SK-N-SH (cell line): ENCODE measurements at regions not wholly inside any gene's neighbourhood (a gene's known extent, or its start where the extent isn't known, plus 50 kb on each side); places are given as distances from the start of the nearest gene placed in this dataset.

Source experiments
- CTCF ChIA-PET: fragments of 300-600, 350-600 bp; formaldehyde crosslinking; extraction: SDS; loops from one replicate; lab custom pipeline; 2021; lab: Yijun Ruan, JAX
- POLR2A ChIA-PET: fragments of 350-600 bp; sonication (Branson Sonifier 250); formaldehyde crosslinking; extraction: SDS; loops from one replicate; lab custom pipeline; 2020; ENCODE audit warnings: antibody characterized with exemption, inconsistent platforms; lab: Yijun Ruan, JAX
- DNase-seq: peaks from one replicate; pipeline ENCODE4 v3.0.0; 2012
- H2AFZ ChIP-seq: fragments of 200-600 bp; sonication (generic); 2 replicates; pipeline ENCODE4 v1.8.1; 2016; ENCODE audit warnings: antibody characterized with exemption, mild to moderate bottlenecking, low read depth
- H3F3A ChIP-seq: fragments of 200-600 bp; sonication (generic); replicated peaks from 2 replicates; pipeline ENCODE3; 2016; ENCODE audit warnings: antibody characterized with exemption, mild to moderate bottlenecking; ENCODE audit not compliant: insufficient read depth
- H3K27ac ChIP-seq, 2 experiments: fragments of 200-500 bp in 1 of 2; fragments of 200-600 bp in 1 of 2; sonication (Bioruptor generic) in 1 of 2; sonication (generic), shearing (Covaris generic) in 1 of 2; 2 replicates each; pipeline versions ENCODE4 v1.5.1 to v1.6.1; 2014 to 2016; ENCODE audit warnings: low read depth in 2 of 2, inconsistent platforms in 1 of 2, low read length in 1 of 2, mild to moderate bottlenecking in 1 of 2, mixed read lengths in 1 of 2
- H3K27me3 ChIP-seq: fragments of 200-600 bp; sonication (generic), shearing (Covaris generic); 2 replicates; pipeline ENCODE4 v1.6.1; 2016; ENCODE audit warnings: mixed run types; ENCODE audit not compliant: insufficient read depth
- H3K36me3 ChIP-seq, 2 experiments: fragments of 200-500 bp in 1 of 2; fragments of 200-600 bp in 1 of 2; sonication (Bioruptor generic) in 1 of 2; sonication (generic) in 1 of 2; replicated peaks in 1 of 2; 2 replicates each; pipeline versions ENCODE3 to v1.5.1; 2014 to 2016; ENCODE audit warnings: low read length in 1 of 2, mild to moderate bottlenecking in 1 of 2; ENCODE audit not compliant: insufficient read depth in 2 of 2, control insufficient read depth in 1 of 2
- H3K4me1 ChIP-seq, 2 experiments: fragments of 200-500 bp in 1 of 2; fragments of 200-600 bp in 1 of 2; sonication (Bioruptor generic) in 1 of 2; sonication (generic), shearing (Covaris generic) in 1 of 2; 2 replicates each; pipeline versions ENCODE4 v1.5.1 to v1.6.1; 2014 to 2016; ENCODE audit warnings: low read depth in 1 of 2, low read length in 1 of 2, mixed run types in 1 of 2; ENCODE audit not compliant: insufficient read depth in 2 of 2, control insufficient read depth in 1 of 2
- H3K4me2 ChIP-seq: fragments of 200-600 bp; sonication (generic), shearing (Covaris generic); 2 replicates; pipeline ENCODE4 v1.6.1; 2017; ENCODE audit warnings: mixed run types
- H3K4me3 ChIP-seq, 2 experiments: fragments of 200-500 bp in 1 of 2; fragments of 200-600 bp in 1 of 2; sonication (Bioruptor generic) in 1 of 2; sonication (generic), shearing (Covaris generic) in 1 of 2; 2 replicates each; pipeline versions ENCODE4 v1.5.1 to v1.8.1; 2014 to 2016; ENCODE audit warnings: low read depth in 2 of 2, inconsistent platforms in 1 of 2, low read length in 1 of 2, mild to moderate bottlenecking in 1 of 2, mixed read lengths in 1 of 2, moderate library complexity in 1 of 2
- H3K79me2 ChIP-seq: fragments of 200-600 bp; sonication (generic); 2 replicates; pipeline ENCODE4 v1.8.1; 2017; ENCODE audit warnings: mild to moderate bottlenecking; ENCODE audit not compliant: insufficient read depth
- H3K9ac ChIP-seq: fragments of 200-600 bp; sonication (generic); 2 replicates; pipeline ENCODE4 v1.6.1; 2017; ENCODE audit warnings: mixed run types
- H3K9me2 ChIP-seq: fragments of 200-600 bp; sonication (generic); 2 replicates; pipeline ENCODE4 v1.6.1; 2017; ENCODE audit warnings: mixed run types
- H3K9me3 ChIP-seq: fragments of 200-600 bp; sonication (generic); 2 replicates; pipeline ENCODE4 v1.6.1; 2017; ENCODE audit warnings: mixed run types, mild to moderate bottlenecking, moderate library complexity
- H4K20me1 ChIP-seq: fragments of 200-600 bp; sonication (generic); 2 replicates; pipeline ENCODE4 v1.6.1; 2017; ENCODE audit warnings: mild to moderate bottlenecking, mixed run types; ENCODE audit not compliant: insufficient read depth
- CHD2 ChIP-seq: fragments of 150-350 bp; IDR thresholded peaks from 2 replicates; pipeline ENCODE4 v1.6.1; 2018; ENCODE audit warnings: low read length; ENCODE audit not compliant: partially characterized antibody
- ELF1 ChIP-seq: IDR thresholded peaks from 2 replicates; pipeline ENCODE4 v1.4.0; 2012
- EP300 ChIP-seq, 2 experiments: IDR thresholded peaks; 2 replicates each; pipeline versions ENCODE4 v1.4.0 to v1.6.1; 2012; ENCODE audit warnings: borderline replicate concordance in 1 of 2, low read depth in 1 of 2, low read length in 1 of 2
- EZH2phosphoT487 ChIP-seq: fragments of 200-600 bp; sonication (generic); IDR thresholded peaks from 2 replicates; pipeline ENCODE4 v1.6.1; 2017; ENCODE audit warnings: low read depth, mixed run types, mild to moderate bottlenecking, antibody characterized with exemption, moderate library complexity, borderline replicate concordance
- FOSL2 ChIP-seq: IDR thresholded peaks from 2 replicates; pipeline ENCODE4 v1.4.0; 2012; ENCODE audit warnings: low read depth, mild to moderate bottlenecking, moderate library complexity, borderline replicate concordance
- GABPA ChIP-seq: IDR thresholded peaks from 2 replicates; pipeline ENCODE4 v1.4.0; 2012; ENCODE audit warnings: low read depth, mild to moderate bottlenecking
- JUND ChIP-seq: IDR thresholded peaks from 2 replicates; pipeline ENCODE4 v1.4.0; 2012
- MEF2A ChIP-seq: IDR thresholded peaks from 2 replicates; pipeline ENCODE4 v1.4.0; 2012; ENCODE audit warnings: low read depth, borderline replicate concordance
- POLR2AphosphoS5 ChIP-seq: IDR thresholded peaks from 2 replicates; pipeline ENCODE4 v1.6.1; 2012; ENCODE audit warnings: low read depth, low read length
- RCOR1 ChIP-seq: fragments of 150-350 bp; IDR thresholded peaks from 2 replicates; pipeline ENCODE4 v1.6.1; 2017; ENCODE audit warnings: antibody characterized with exemption, low read length
- RXRA ChIP-seq: IDR thresholded peaks from 2 replicates; pipeline ENCODE4 v1.4.0; 2012; ENCODE audit warnings: low read depth, mild to moderate bottlenecking, borderline replicate concordance
- SMC3 ChIP-seq: IDR thresholded peaks from 2 replicates; pipeline ENCODE4 v1.6.1; 2012; ENCODE audit warnings: low read depth, low read length, improper control_type of control experiment
- TCF12 ChIP-seq: IDR thresholded peaks from 2 replicates; pipeline ENCODE4 v1.4.0; 2012
- TEAD4 ChIP-seq: IDR thresholded peaks from 2 replicates; pipeline ENCODE4 v1.4.0; 2012; ENCODE audit warnings: mild to moderate bottlenecking, borderline replicate concordance; ENCODE audit not compliant: insufficient read depth
- YY1 ChIP-seq: IDR thresholded peaks from 2 replicates; pipeline ENCODE4 v1.4.0; 2012; ENCODE audit warnings: low read depth, mild to moderate bottlenecking
- WGBS: methylation state at CpG from one replicate; pipeline ENCODE4 v1.1.6; 2017; ENCODE audit warnings: low lambda C conversion rate; 5-methylcytosine and 5-hydroxymethylcytosine counted together
- TF ChIP-seq, protein P1 (sequence below): fragments of 150-350 bp; IDR thresholded peaks from 2 replicates; pipeline ENCODE4 v1.6.1; 2016; ENCODE audit warnings: mild to moderate bottlenecking, low read depth, low read length
- TF ChIP-seq, protein P2 (sequence below): IDR thresholded peaks from 2 replicates; pipeline ENCODE4 v1.6.1; 2012; ENCODE audit warnings: mild to moderate bottlenecking, low read depth, low read length, moderate library complexity
- TF ChIP-seq, protein P3 (sequence below): IDR thresholded peaks from 2 replicates; pipeline ENCODE4 v1.4.0; 2012; ENCODE audit warnings: low read depth
- TF ChIP-seq, protein P4 (sequence below): fragments of 200-600 bp; sonication (generic); IDR thresholded peaks from 2 replicates; pipeline ENCODE4 v1.6.1; 2017; ENCODE audit warnings: antibody characterized with exemption, mild to moderate bottlenecking, moderate library complexity

DNA sequence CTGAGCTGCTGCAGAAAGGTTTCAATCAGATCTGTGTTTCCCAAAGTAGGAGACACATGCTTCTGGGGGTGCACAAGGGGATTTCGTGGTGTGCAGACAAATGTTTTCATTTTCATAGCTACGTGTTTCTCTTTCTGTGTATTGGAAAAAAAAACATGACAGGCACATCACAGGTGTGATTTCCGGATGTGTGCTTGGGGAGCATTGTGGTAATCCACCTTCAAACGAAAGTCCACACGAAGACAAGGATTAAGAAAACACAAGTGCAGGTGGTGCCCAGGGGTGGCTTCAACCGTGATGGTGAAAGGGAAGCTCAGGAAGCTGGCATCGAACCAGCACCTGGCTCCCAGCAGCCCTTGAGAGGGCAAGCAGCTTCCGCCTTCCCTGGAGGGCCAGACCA is 164.6 kb upstream of the LINGO1 start:
- peaks cover 17% of the 10 kb centered on the region; the same call in 1 of the 2 replicates for H3K27me3 ChIP-seq
- CTCF ChIA-PET, result interaction anchor here (0.6 to 2.3 kb wide), 6 partner anchors 13 to 164 kb away, joined by 3 to 12 read pairs (median 4); no protein-coding TSS in a partner anchor
- POLR2A ChIA-PET, result no interaction called here
- no peak overlapping the region for H3K9ac ChIP-seq
- TF ChIP-seq FOSL2, result no peak
- no peak for TF ChIP-seq SMC3
- TF ChIP-seq, protein P1, sequence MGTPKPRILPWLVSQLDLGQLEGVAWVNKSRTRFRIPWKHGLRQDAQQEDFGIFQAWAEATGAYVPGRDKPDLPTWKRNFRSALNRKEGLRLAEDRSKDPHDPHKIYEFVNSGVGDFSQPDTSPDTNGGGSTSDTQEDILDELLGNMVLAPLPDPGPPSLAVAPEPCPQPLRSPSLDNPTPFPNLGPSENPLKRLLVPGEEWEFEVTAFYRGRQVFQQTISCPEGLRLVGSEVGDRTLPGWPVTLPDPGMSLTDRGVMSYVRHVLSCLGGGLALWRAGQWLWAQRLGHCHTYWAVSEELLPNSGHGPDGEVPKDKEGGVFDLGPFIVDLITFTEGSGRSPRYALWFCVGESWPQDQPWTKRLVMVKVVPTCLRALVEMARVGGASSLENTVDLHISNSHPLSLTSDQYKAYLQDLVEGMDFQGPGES, result no peak
- TF ChIP-seq, protein P2, sequence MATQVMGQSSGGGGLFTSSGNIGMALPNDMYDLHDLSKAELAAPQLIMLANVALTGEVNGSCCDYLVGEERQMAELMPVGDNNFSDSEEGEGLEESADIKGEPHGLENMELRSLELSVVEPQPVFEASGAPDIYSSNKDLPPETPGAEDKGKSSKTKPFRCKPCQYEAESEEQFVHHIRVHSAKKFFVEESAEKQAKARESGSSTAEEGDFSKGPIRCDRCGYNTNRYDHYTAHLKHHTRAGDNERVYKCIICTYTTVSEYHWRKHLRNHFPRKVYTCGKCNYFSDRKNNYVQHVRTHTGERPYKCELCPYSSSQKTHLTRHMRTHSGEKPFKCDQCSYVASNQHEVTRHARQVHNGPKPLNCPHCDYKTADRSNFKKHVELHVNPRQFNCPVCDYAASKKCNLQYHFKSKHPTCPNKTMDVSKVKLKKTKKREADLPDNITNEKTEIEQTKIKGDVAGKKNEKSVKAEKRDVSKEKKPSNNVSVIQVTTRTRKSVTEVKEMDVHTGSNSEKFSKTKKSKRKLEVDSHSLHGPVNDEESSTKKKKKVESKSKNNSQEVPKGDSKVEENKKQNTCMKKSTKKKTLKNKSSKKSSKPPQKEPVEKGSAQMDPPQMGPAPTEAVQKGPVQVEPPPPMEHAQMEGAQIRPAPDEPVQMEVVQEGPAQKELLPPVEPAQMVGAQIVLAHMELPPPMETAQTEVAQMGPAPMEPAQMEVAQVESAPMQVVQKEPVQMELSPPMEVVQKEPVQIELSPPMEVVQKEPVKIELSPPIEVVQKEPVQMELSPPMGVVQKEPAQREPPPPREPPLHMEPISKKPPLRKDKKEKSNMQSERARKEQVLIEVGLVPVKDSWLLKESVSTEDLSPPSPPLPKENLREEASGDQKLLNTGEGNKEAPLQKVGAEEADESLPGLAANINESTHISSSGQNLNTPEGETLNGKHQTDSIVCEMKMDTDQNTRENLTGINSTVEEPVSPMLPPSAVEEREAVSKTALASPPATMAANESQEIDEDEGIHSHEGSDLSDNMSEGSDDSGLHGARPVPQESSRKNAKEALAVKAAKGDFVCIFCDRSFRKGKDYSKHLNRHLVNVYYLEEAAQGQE, result no peak
- TF ChIP-seq, protein P3, sequence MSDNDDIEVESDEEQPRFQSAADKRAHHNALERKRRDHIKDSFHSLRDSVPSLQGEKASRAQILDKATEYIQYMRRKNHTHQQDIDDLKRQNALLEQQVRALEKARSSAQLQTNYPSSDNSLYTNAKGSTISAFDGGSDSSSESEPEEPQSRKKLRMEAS, result no peak
- no peak for TF ChIP-seq EZH2phosphoT487
- TF ChIP-seq, protein P4, sequence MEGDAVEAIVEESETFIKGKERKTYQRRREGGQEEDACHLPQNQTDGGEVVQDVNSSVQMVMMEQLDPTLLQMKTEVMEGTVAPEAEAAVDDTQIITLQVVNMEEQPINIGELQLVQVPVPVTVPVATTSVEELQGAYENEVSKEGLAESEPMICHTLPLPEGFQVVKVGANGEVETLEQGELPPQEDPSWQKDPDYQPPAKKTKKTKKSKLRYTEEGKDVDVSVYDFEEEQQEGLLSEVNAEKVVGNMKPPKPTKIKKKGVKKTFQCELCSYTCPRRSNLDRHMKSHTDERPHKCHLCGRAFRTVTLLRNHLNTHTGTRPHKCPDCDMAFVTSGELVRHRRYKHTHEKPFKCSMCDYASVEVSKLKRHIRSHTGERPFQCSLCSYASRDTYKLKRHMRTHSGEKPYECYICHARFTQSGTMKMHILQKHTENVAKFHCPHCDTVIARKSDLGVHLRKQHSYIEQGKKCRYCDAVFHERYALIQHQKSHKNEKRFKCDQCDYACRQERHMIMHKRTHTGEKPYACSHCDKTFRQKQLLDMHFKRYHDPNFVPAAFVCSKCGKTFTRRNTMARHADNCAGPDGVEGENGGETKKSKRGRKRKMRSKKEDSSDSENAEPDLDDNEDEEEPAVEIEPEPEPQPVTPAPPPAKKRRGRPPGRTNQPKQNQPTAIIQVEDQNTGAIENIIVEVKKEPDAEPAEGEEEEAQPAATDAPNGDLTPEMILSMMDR, result no peak
- no peak for TF ChIP-seq EP300 (IDR thresholded peaks at IDR 0.05; ENCODE audit: borderline replicate concordance in 1 of 2, low read depth in 1 of 2, low read length in 1 of 2)
- no peak for TF ChIP-seq JUND
- no peak for TF ChIP-seq GABPA
- TF ChIP-seq CHD2, result no peak
- TF ChIP-seq MEF2A, result no peak
- no peak for TF ChIP-seq RCOR1
- no peak for TF ChIP-seq RXRA
- no peak for TF ChIP-seq POLR2AphosphoS5
- TF ChIP-seq TCF12, result no peak
- no peak for TF ChIP-seq TEAD4
- no peak for TF ChIP-seq ELF1
- TF ChIP-seq YY1, result no peak
- TF ChIP-seq, all 33 proteins: peak for 0
- Histone ChIP-seq H3K4me1 (peaks cover 0 to 3% of the 10 kb centered on the region in 2 experiments; a peak in 1 of 4 replicates), H2AFZ (no peak overlapping the region), H3K4me3 (no peak overlapping the region), H3K9me2 (no peaks in the 10 kb centered on the region), H3K36me3 (no peaks in the 10 kb centered on the region), H4K20me1 (no peaks in the 10 kb centered on the region), H3F3A (no peaks in the 10 kb centered on the region), H3K4me2 (no peak overlapping the region), H3K9me3 (no peaks in the 10 kb centered on the region), H3K27ac (no peak overlapping the region), H3K79me2 (no peaks in the 10 kb centered on the region)
- WGBS, result 26% methylated on average over 8 of the region's 8 CpGs
- DNase-seq, result no peak
